Spleen (tissue), 7 donors: ENCODE measurements at regions not wholly inside any gene's neighbourhood (a gene's known extent, or its start where the extent isn't known, plus 50 kb on each side); places are given as distances from the start of the nearest gene placed in this dataset.

Experiments used
- CTCF ChIP-seq, 11 experiments: fragments of 200-600 bp in 7 of 11; fragments of 450-650 bp in 4 of 11; sonication (generic) in 4 of 11; IDR thresholded peaks in 8 of 11; conservative IDR thresholded peaks in 3 of 11; 1 replicate in 7 of 11; 2 replicates in 4 of 11; pipeline versions ENCODE4 v1.4.0 to v1.8.0; 2016 to 2021; ENCODE audit warnings: antibody characterized with exemption in 11 of 11, inconsistent platforms in 4 of 11, mild to moderate bottlenecking in 1 of 11
- POLR2A ChIP-seq, 3 donors: fragments of 450-650 bp; IDR thresholded peaks; one replicate each; pipeline ENCODE4 v1.5.1; 2017; ENCODE audit warnings: antibody characterized with exemption in 3 of 3, mild to moderate bottlenecking in 1 of 3
- POLR2AphosphoS5 ChIP-seq, 3 donors: sonication (generic); formaldehyde crosslinking; IDR thresholded peaks; one replicate each; pipeline ENCODE4 v1.5.1; 2017; ENCODE audit warnings: antibody characterized with exemption in 3 of 3
- donor health status: DM: no; HTN: no; CAD: no; lungs with moderate emphysema.
- donor health status: DM: no; HTN: no; CAD: no.
- donor health status: DM: no; HTN: no; CAD: no.

- no peak for TF ChIP-seq CTCF (IDR thresholded peaks at IDR 0.05 in 8 of 11, conservative IDR thresholded peaks at IDR 0.05 in 3 of 11)
- TF ChIP-seq POLR2A (IDR thresholded peaks at IDR 0.05), result no peak
- no peak for TF ChIP-seq POLR2AphosphoS5 (IDR thresholded peaks at IDR 0.05)
Measured at GRCh38 chr6:147740326-147740725, 231.8 kb downstream of the SAMD5 start.
